Activated CD8-positive, alpha-beta T cell treated with anti-CD3 and anti-CD28 coated beads, Interleukin-2, amount 10 ng/mL, durations not matched to agents 7 days and 5 days (primary cell): ENCODE measurements at regions not wholly inside any gene's neighbourhood (a gene's known extent, or its start where the extent isn't known, plus 50 kb on each side); places are given as distances from the start of the nearest gene placed in this dataset.

Source experiments
- ATAC-seq: fragments of 150-1000 bp; cut with Tn5 transposase; one replicate; pipeline ENCODE4 v1.10.0; 2021; ENCODE audit warnings: moderate library complexity
- CTCF ChIA-PET: fragments of 350-600 bp; sonication (Branson Sonifier 250); formaldehyde crosslinking; loops from one replicate; lab custom pipeline; 2021; ENCODE audit warnings: antibody characterized with exemption; lab: Charles Lee
- POLR2A ChIA-PET: fragments of 350-600 bp; sonication (Branson Sonifier 250); formaldehyde crosslinking; loops from one replicate; lab custom pipeline; 2021; ENCODE audit warnings: antibody characterized with exemption; lab: Charles Lee
- DNase-seq: peaks from one replicate; pipeline ENCODE4 v3.0.0-alpha.2; 2020
- H3K27ac Mint-ChIP-seq: one replicate; pipeline ENCODE4 v1.8.0; 2021; ENCODE audit warnings: mild to moderate bottlenecking, mixed read lengths
- H3K27me3 Mint-ChIP-seq: one replicate; pipeline ENCODE4 v1.8.0; 2021; ENCODE audit warnings: low read depth, mixed read lengths
- H3K36me3 Mint-ChIP-seq: one replicate; pipeline ENCODE4 v1.8.0; 2021; ENCODE audit warnings: low read depth, mixed read lengths
- H3K4me1 Mint-ChIP-seq: one replicate; pipeline ENCODE4 v1.8.0; 2021; ENCODE audit warnings: low read depth, mixed read lengths
- H3K4me3 Mint-ChIP-seq: one replicate; pipeline ENCODE4 v1.8.0; 2021; ENCODE audit warnings: mild to moderate bottlenecking, mixed read lengths
- H3K9me3 Mint-ChIP-seq: one replicate; pipeline ENCODE4 v1.8.0; 2022; ENCODE audit warnings: mixed read lengths; ENCODE audit not compliant: insufficient read depth

GRCh38 chr5:72760259-72760658 lies 56.2 kb upstream of the TNPO1 start:
- Mint-ChIP-seq H3K27me3 (peaks cover 18% of the 10 kb centered on the region), H3K4me1 (no peaks in the 10 kb centered on the region), H3K36me3 (no peaks in the 10 kb centered on the region), H3K27ac (no peak overlapping the region), H3K9me3 (no peaks in the 10 kb centered on the region), H3K4me3 (no peak overlapping the region)
- ATAC-seq (no peak), DNase-seq (no peak)
- ChIA-PET CTCF (no interaction called here), POLR2A (no interaction called here)

- Mint-ChIP-seq H3K4me1 (no peaks in the 10 kb centered on the region), H3K27ac (no peak overlapping the region), H3K9me3 (no peaks in the 10 kb centered on the region), H3K27me3 (peaks cover 3% of the 10 kb centered on the region), H3K4me3 (no peak overlapping the region), H3K36me3 (no peaks in the 10 kb centered on the region)
- ATAC-seq (no peak), DNase-seq (no peak)
- POLR2A ChIA-PET = no interaction called here
- CTCF ChIA-PET = interaction anchor here (1.0 kb wide), 1 partner anchor 66 kb away, joined by 3 read pairs; no protein-coding TSS in a partner anchor
Observed at GRCh38 chr5:72752909-72753308, 63.6 kb upstream of the TNPO1 start.

GRCh38 chr5:72749362-72749997 lies 67.0 kb upstream of the TNPO1 start:
- Mint-ChIP-seq H3K9me3 (no peaks in the 10 kb centered on the region), H3K27me3 (peaks cover 2% of the 10 kb centered on the region), H3K4me1 (no peaks in the 10 kb centered on the region), H3K27ac (no peak overlapping the region), H3K4me3 (no peak overlapping the region), H3K36me3 (no peaks in the 10 kb centered on the region)
- no peak for ATAC-seq
- no peak for DNase-seq
- ChIA-PET POLR2A (no interaction called here), CTCF (no interaction called here)

GRCh38 chr5:72747826-72748225 lies 68.6 kb upstream of the TNPO1 start:
- Mint-ChIP-seq H3K9me3 (no peaks in the 10 kb centered on the region), H3K4me3 (no peak overlapping the region), H3K36me3 (no peaks in the 10 kb centered on the region), H3K4me1 (no peaks in the 10 kb centered on the region), H3K27me3 (peaks cover 2% of the 10 kb centered on the region), H3K27ac (no peak overlapping the region)
- ChIA-PET POLR2A (no interaction called here), CTCF (no interaction called here)
- ATAC-seq = no peak
- no peak for DNase-seq

- Mint-ChIP-seq H3K4me3 (no peak overlapping the region), H3K27ac (no peak overlapping the region), H3K4me1 (no peaks in the 10 kb centered on the region), H3K9me3 (no peaks in the 10 kb centered on the region), H3K27me3 (peaks cover 5% of the 10 kb centered on the region), H3K36me3 (no peaks in the 10 kb centered on the region)
- DNase-seq (no peak), ATAC-seq (no peak)
- CTCF ChIA-PET = no interaction called here
- POLR2A ChIA-PET = no interaction called here
Observed at GRCh38 chr5:72746736-72747135, 69.7 kb upstream of the TNPO1 start.

- CTCF ChIA-PET = no interaction called here
- H3K27ac Mint-ChIP-seq = no peak overlapping the region
Observed at GRCh38 chr5:72744136-72744535, 72.3 kb upstream of the TNPO1 start.

GRCh38 chr5:72741805-72742204 lies 74.7 kb upstream of the TNPO1 start:
- H3K9me3 Mint-ChIP-seq = no peaks in the 10 kb centered on the region
- DNase-seq (no peak), ATAC-seq (no peak)
- no peak overlapping the region for H3K27ac Mint-ChIP-seq
- CTCF ChIA-PET = no interaction called here
- H3K27me3 Mint-ChIP-seq = peaks cover 9% of the 10 kb centered on the region
- H3K4me1 Mint-ChIP-seq = no peaks in the 10 kb centered on the region
- POLR2A ChIA-PET = no interaction called here
- H3K36me3 Mint-ChIP-seq = no peaks in the 10 kb centered on the region
- no peak overlapping the region for H3K4me3 Mint-ChIP-seq

More at GRCh38 chr5:72744136-72744535, 72.3 kb upstream of the TNPO1 start:
- Mint-ChIP-seq H3K4me3 (no peak overlapping the region), H3K4me1 (no peaks in the 10 kb centered on the region), H3K27me3 (peaks cover 5% of the 10 kb centered on the region), H3K9me3 (no peaks in the 10 kb centered on the region), H3K36me3 (no peaks in the 10 kb centered on the region)
- POLR2A ChIA-PET = no interaction called here
- DNase-seq (no peak), ATAC-seq (no peak)

GRCh38 chr5:72733810-72734209 lies 82.7 kb upstream of the TNPO1 start:
- DNase-seq (no peak), ATAC-seq (no peak)
- H3K9me3 Mint-ChIP-seq = no peaks in the 10 kb centered on the region
- POLR2A ChIA-PET = no interaction called here
- H3K36me3 Mint-ChIP-seq = no peaks in the 10 kb centered on the region
- H3K27me3 Mint-ChIP-seq = peaks cover 8% of the 10 kb centered on the region
- no peak overlapping the region for H3K27ac Mint-ChIP-seq
- CTCF ChIA-PET = no interaction called here
- H3K4me3 Mint-ChIP-seq = no peak overlapping the region
- no peaks in the 10 kb centered on the region for H3K4me1 Mint-ChIP-seq

GRCh38 chr5:72723581-72723980 lies 92.9 kb upstream of the TNPO1 start:
- no peaks in the 10 kb centered on the region for H3K36me3 Mint-ChIP-seq

GRCh38 chr5:72722792-72723452 lies 93.5 kb upstream of the TNPO1 start:
- Mint-ChIP-seq H3K36me3 (no peaks in the 10 kb centered on the region), H3K27ac (no peak overlapping the region), H3K9me3 (no peaks in the 10 kb centered on the region), H3K4me1 (no peaks in the 10 kb centered on the region), H3K27me3 (no peaks in the 10 kb centered on the region), H3K4me3 (no peak overlapping the region)
- POLR2A ChIA-PET = no interaction called here
- no peak for ATAC-seq
- CTCF ChIA-PET = no interaction called here
- no peak for DNase-seq

More at GRCh38 chr5:72723581-72723980, 92.9 kb upstream of the TNPO1 start:
- ATAC-seq = no peak
- ChIA-PET CTCF (no interaction called here), POLR2A (no interaction called here)
- no peaks in the 10 kb centered on the region for H3K4me1 Mint-ChIP-seq
- no peaks in the 10 kb centered on the region for H3K27me3 Mint-ChIP-seq
- H3K9me3 Mint-ChIP-seq = no peaks in the 10 kb centered on the region
- no peak for DNase-seq
- no peak overlapping the region for H3K4me3 Mint-ChIP-seq
- H3K27ac Mint-ChIP-seq = no peak overlapping the region

GRCh38 chr5:72721844-72722243 lies 94.6 kb upstream of the TNPO1 start:
- no peaks in the 10 kb centered on the region for H3K4me1 Mint-ChIP-seq
- no peak for ATAC-seq

GRCh38 chr5:72720205-72720604 lies 96.3 kb upstream of the TNPO1 start:
- H3K27me3 Mint-ChIP-seq = no peaks in the 10 kb centered on the region
- ChIA-PET POLR2A (no interaction called here), CTCF (no interaction called here)
- no peaks in the 10 kb centered on the region for H3K9me3 Mint-ChIP-seq
- ATAC-seq (no peak), DNase-seq (no peak)
- no peaks in the 10 kb centered on the region for H3K4me1 Mint-ChIP-seq
- H3K4me3 Mint-ChIP-seq = no peak overlapping the region
- no peaks in the 10 kb centered on the region for H3K36me3 Mint-ChIP-seq
- H3K27ac Mint-ChIP-seq = no peak overlapping the region

More at GRCh38 chr5:72721844-72722243, 94.6 kb upstream of the TNPO1 start:
- H3K27me3 Mint-ChIP-seq = no peaks in the 10 kb centered on the region
- ChIA-PET CTCF (no interaction called here), POLR2A (no interaction called here)
- no peaks in the 10 kb centered on the region for H3K36me3 Mint-ChIP-seq
- no peaks in the 10 kb centered on the region for H3K9me3 Mint-ChIP-seq
- no peak overlapping the region for H3K27ac Mint-ChIP-seq
- no peak overlapping the region for H3K4me3 Mint-ChIP-seq
- no peak for DNase-seq
